ENCODE measurements at regions not wholly inside any gene's neighbourhood (a gene's known extent, or its start where the extent isn't known, plus 50 kb on each side); places are given as distances from the start of the nearest gene placed in this dataset.

GRCh38 chr6:84560436-84561390, 203.7 kb downstream of the TBX18 start (continued):
- TF ChIP-seq, protein P1, sequence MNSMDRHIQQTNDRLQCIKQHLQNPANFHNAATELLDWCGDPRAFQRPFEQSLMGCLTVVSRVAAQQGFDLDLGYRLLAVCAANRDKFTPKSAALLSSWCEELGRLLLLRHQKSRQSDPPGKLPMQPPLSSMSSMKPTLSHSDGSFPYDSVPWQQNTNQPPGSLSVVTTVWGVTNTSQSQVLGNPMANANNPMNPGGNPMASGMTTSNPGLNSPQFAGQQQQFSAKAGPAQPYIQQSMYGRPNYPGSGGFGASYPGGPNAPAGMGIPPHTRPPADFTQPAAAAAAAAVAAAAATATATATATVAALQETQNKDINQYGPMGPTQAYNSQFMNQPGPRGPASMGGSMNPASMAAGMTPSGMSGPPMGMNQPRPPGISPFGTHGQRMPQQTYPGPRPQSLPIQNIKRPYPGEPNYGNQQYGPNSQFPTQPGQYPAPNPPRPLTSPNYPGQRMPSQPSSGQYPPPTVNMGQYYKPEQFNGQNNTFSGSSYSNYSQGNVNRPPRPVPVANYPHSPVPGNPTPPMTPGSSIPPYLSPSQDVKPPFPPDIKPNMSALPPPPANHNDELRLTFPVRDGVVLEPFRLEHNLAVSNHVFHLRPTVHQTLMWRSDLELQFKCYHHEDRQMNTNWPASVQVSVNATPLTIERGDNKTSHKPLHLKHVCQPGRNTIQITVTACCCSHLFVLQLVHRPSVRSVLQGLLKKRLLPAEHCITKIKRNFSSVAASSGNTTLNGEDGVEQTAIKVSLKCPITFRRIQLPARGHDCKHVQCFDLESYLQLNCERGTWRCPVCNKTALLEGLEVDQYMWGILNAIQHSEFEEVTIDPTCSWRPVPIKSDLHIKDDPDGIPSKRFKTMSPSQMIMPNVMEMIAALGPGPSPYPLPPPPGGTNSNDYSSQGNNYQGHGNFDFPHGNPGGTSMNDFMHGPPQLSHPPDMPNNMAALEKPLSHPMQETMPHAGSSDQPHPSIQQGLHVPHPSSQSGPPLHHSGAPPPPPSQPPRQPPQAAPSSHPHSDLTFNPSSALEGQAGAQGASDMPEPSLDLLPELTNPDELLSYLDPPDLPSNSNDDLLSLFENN (IDR thresholded peaks at IDR 0.05; ENCODE audit: low read depth in 2 of 2, low read length in 2 of 2): no peak
- TF ChIP-seq ZNF311 (CRISPR knock-in tag; IDR thresholded peaks at IDR 0.05): no peak
- TF ChIP-seq ZNF561 (CRISPR knock-in tag; conservative IDR thresholded peaks at IDR 0.05): no peak

- Histone ChIP-seq H3K79me2 (ENCODE audit: control insufficient read depth, insufficient read depth, low read length) (no peaks in the 10 kb centered on the region), H2AFZ (ENCODE audit: low read depth, low read length) (no peak overlapping the region), H3K9ac (ENCODE audit: insufficient read depth in 1 of 2, low read depth in 2 of 2, low read length in 2 of 2) (no peak overlapping the region), H3K36me3 (ENCODE audit: control insufficient read depth, insufficient read depth, low read length) (no peaks in the 10 kb centered on the region), H3K9me1 (ENCODE audit: control insufficient read depth, insufficient read depth, low read length) (no peaks in the 10 kb centered on the region), H4K20me1 (replicated peaks; ENCODE audit: control insufficient read depth, insufficient read depth, low read length) (no peaks in the 10 kb centered on the region), H3K27ac (ENCODE audit: extremely low read depth, low read depth, low read length) (no peak overlapping the region), H3K4me1 (replicated peaks in 1 of 2; ENCODE audit: control insufficient read depth in 2 of 2, insufficient read depth in 2 of 2, low read length in 2 of 2) (no peaks in the 10 kb centered on the region), H3K4me2 (ENCODE audit: insufficient read depth, low read length) (no peak overlapping the region), H3K27me3 (ENCODE audit: control insufficient read depth in 2 of 2, insufficient read depth in 2 of 2, low read length in 2 of 2) (no peaks in the 10 kb centered on the region), H3K4me3 (no peak overlapping the region), H3K9me3 (replicated peaks; ENCODE audit: control insufficient read depth, insufficient read depth, low read depth, low read length) (no peaks in the 10 kb centered on the region)
- BruUV-seq (replicated peaks): no TSS peak
- POLR2A ChIA-PET: no interaction called here
- 0% methylated on average over 4 of the region's 4 CpGs for WGBS (ENCODE audit: insufficient coverage, low coverage, missing lambda C conversion rate)
- no peak for DNase-seq (ENCODE audit: extremely low read depth in 1 of 4, low spot score in 3 of 4)
- CTCF ChIA-PET (ENCODE audit: low intra/inter-chr PET ratio): no interaction called here
- intact Hi-C loops (cut with micrococcal nuclease) (no loop called here), in situ Hi-C loops (cut with MboI) (no loop called here)
- no peak for FAIRE-seq
- ATAC-seq: no peak
- no peak for TF ChIP-seq ZNF583 (CRISPR knock-in tag; IDR thresholded peaks at IDR 0.05)
- TF ChIP-seq HES1 (IDR thresholded peaks at IDR 0.05; ENCODE audit: low read depth): no peak
- TF ChIP-seq U2AF1 (optimal IDR thresholded peaks at IDR 0.05; ENCODE audit: low read depth, low read length): no peak
- no peak for TF ChIP-seq BHLHE40 (IDR thresholded peaks at IDR 0.05; ENCODE audit: low read length)
- TF ChIP-seq ZNF324 (CRISPR knock-in tag; IDR thresholded peaks at IDR 0.05): no peak
- TF ChIP-seq, protein P2, sequence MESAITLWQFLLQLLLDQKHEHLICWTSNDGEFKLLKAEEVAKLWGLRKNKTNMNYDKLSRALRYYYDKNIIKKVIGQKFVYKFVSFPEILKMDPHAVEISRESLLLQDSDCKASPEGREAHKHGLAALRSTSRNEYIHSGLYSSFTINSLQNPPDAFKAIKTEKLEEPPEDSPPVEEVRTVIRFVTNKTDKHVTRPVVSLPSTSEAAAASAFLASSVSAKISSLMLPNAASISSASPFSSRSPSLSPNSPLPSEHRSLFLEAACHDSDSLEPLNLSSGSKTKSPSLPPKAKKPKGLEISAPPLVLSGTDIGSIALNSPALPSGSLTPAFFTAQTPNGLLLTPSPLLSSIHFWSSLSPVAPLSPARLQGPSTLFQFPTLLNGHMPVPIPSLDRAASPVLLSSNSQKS (CRISPR knock-in tag; IDR thresholded peaks at IDR 0.05): no peak
- no peak for TF ChIP-seq ETV5 (CRISPR knock-in tag; IDR thresholded peaks at IDR 0.05; ENCODE audit: low read depth)
- no peak for TF ChIP-seq HNRNPH1 (optimal IDR thresholded peaks at IDR 0.05; ENCODE audit: low read depth, low read length)
- no peak for TF ChIP-seq ETV6 (IDR thresholded peaks at IDR 0.05; ENCODE audit: borderline replicate concordance in 1 of 2, low read depth in 2 of 2, low read length in 1 of 2)
- TF ChIP-seq ETV6 (CRISPR knock-in tag; IDR thresholded peaks at IDR 0.05; ENCODE audit: borderline replicate concordance): no peak
- no peak for TF ChIP-seq HSF4 (CRISPR knock-in tag; IDR thresholded peaks at IDR 0.05; ENCODE audit: borderline replicate concordance)
Measured at GRCh38 chr6:84556541-84557335, 207.7 kb downstream of the TBX18 start.

Data from K562 (cell line).